ENCODE measurements at regions not wholly inside any gene's neighbourhood (a gene's known extent, or its start where the extent isn't known, plus 50 kb on each side); places are given as distances from the start of the nearest gene placed in this dataset.

DNA sequence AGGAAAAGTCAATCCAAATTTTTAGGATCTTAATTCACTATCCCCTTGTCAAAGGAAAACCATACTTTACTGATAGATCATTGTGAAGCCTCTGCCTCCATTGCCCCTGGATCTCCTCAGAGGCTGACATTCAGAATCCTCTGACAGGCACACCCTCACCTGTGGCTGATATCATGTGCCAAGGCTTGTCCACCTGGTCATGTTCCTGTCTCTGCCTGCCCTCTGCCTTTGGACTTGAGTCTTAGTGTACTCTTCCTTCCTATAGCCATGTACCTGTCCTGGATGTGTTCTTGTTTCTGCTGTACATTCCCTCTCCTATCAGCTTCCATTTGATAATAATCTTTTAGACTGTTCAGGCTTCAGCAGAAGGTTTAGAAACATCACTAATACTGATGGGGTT, 179.4 kb downstream of the TNFSF13B start:
- TF ChIP-seq, protein P1, sequence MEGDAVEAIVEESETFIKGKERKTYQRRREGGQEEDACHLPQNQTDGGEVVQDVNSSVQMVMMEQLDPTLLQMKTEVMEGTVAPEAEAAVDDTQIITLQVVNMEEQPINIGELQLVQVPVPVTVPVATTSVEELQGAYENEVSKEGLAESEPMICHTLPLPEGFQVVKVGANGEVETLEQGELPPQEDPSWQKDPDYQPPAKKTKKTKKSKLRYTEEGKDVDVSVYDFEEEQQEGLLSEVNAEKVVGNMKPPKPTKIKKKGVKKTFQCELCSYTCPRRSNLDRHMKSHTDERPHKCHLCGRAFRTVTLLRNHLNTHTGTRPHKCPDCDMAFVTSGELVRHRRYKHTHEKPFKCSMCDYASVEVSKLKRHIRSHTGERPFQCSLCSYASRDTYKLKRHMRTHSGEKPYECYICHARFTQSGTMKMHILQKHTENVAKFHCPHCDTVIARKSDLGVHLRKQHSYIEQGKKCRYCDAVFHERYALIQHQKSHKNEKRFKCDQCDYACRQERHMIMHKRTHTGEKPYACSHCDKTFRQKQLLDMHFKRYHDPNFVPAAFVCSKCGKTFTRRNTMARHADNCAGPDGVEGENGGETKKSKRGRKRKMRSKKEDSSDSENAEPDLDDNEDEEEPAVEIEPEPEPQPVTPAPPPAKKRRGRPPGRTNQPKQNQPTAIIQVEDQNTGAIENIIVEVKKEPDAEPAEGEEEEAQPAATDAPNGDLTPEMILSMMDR (IDR thresholded peaks at IDR 0.05): no peak
- no peak for TF ChIP-seq POLR2A (IDR thresholded peaks at IDR 0.05)
- TF ChIP-seq EP300 (IDR thresholded peaks at IDR 0.05): no peak
- no peak for TF ChIP-seq POLR2AphosphoS5 (IDR thresholded peaks at IDR 0.05)
